OCI-LY1 (cell line): ENCODE measurements at regions not wholly inside any gene's neighbourhood (a gene's known extent, or its start where the extent isn't known, plus 50 kb on each side); places are given as distances from the start of the nearest gene placed in this dataset.

Experiments used
- H2AFZ ChIP-seq: fragments of 200-600 bp; sonication (generic), shearing (Covaris generic); 2 replicates; pipeline ENCODE4 v1.6.0; 2014; ENCODE audit warnings: antibody characterized with exemption, mild to moderate bottlenecking, low read length
- H3F3A ChIP-seq: fragments of 200-600 bp; sonication (generic), shearing (Covaris generic); 2 replicates; pipeline ENCODE4 v1.6.0; 2014; ENCODE audit warnings: mild to moderate bottlenecking, antibody characterized with exemption, low read length, moderate library complexity; ENCODE audit not compliant: insufficient read depth
- H3K27ac ChIP-seq: fragments of 200-600 bp; sonication (generic); 2 replicates; pipeline ENCODE4 v1.5.1; 2014; ENCODE audit warnings: low read length, mixed run types, mild to moderate bottlenecking, low read depth; ENCODE audit not compliant: poor library complexity, severe bottlenecking
- H3K27me3 ChIP-seq: fragments of 200-600 bp; sonication (generic); 2 replicates; pipeline ENCODE4 v1.6.0; 2014; ENCODE audit warnings: antibody characterized with exemption, mild to moderate bottlenecking, low read length, moderate library complexity; ENCODE audit not compliant: insufficient read depth
- H3K36me3 ChIP-seq: fragments of 200-600 bp; sonication (generic); 2 replicates; pipeline ENCODE4 v1.6.1; 2014; ENCODE audit warnings: mild to moderate bottlenecking, antibody characterized with exemption, low read length, moderate library complexity, mixed read lengths; ENCODE audit not compliant: insufficient read depth
- H3K4me1 ChIP-seq: fragments of 200-600 bp; sonication (generic); 2 replicates; pipeline ENCODE4 v1.5.1; 2014; ENCODE audit warnings: mild to moderate bottlenecking, low read length, moderate library complexity; ENCODE audit not compliant: insufficient read depth, severe bottlenecking
- H3K4me2 ChIP-seq: fragments of 200-600 bp; sonication (generic), shearing (Covaris generic); 2 replicates; pipeline ENCODE4 v1.6.1; 2014; ENCODE audit warnings: low read length
- H3K4me3 ChIP-seq: fragments of 200-600 bp; sonication (generic); 2 replicates; pipeline ENCODE4 v1.5.1; 2014; ENCODE audit warnings: low read length, low read depth, mild to moderate bottlenecking, mixed read lengths; ENCODE audit not compliant: poor library complexity, severe bottlenecking
- H3K79me2 ChIP-seq: fragments of 200-600 bp; shearing (Covaris generic); 2 replicates; pipeline ENCODE4 v1.6.1; 2016; ENCODE audit warnings: mixed run types, low read length, mixed read lengths; ENCODE audit not compliant: insufficient read depth
- H3K9ac ChIP-seq: fragments of 200-600 bp; sonication (generic), shearing (Covaris generic); 2 replicates; pipeline ENCODE4 v1.6.1; 2014; ENCODE audit warnings: mild to moderate bottlenecking, low read length, mixed read lengths
- H3K9me2 ChIP-seq: fragments of 200-600 bp; sonication (generic), shearing (Covaris generic); 2 replicates; pipeline ENCODE4 v1.6.1; 2014; ENCODE audit warnings: low read depth, mild to moderate bottlenecking, low read length, mixed read lengths
- H3K9me3 ChIP-seq: fragments of 200-600 bp; shearing (Covaris generic); 2 replicates; pipeline ENCODE4 v1.6.1; 2014; ENCODE audit warnings: low read length, mixed read lengths
- H4K20me1 ChIP-seq: fragments of 200-600 bp; sonication (generic), shearing (Covaris generic); 2 replicates; pipeline ENCODE4 v1.6.0; 2016; ENCODE audit warnings: mild to moderate bottlenecking, low read length; ENCODE audit not compliant: insufficient read depth
- EZH2 ChIP-seq: fragments of 200-600 bp; sonication (generic), shearing (Covaris generic); IDR thresholded peaks from 2 replicates; pipeline ENCODE4 v1.8.0; 2017; ENCODE audit warnings: borderline replicate concordance, mixed run types, mild to moderate bottlenecking, antibody characterized with exemption, low read length, moderate library complexity, mixed read lengths
- TF ChIP-seq, protein P1 (sequence below): fragments of 200-600 bp; sonication (generic), shearing (Covaris generic); IDR thresholded peaks from 2 replicates; pipeline ENCODE4 v1.5.1; 2017; ENCODE audit warnings: mild to moderate bottlenecking, antibody characterized with exemption, low read length, moderate library complexity, mixed read lengths

DNA sequence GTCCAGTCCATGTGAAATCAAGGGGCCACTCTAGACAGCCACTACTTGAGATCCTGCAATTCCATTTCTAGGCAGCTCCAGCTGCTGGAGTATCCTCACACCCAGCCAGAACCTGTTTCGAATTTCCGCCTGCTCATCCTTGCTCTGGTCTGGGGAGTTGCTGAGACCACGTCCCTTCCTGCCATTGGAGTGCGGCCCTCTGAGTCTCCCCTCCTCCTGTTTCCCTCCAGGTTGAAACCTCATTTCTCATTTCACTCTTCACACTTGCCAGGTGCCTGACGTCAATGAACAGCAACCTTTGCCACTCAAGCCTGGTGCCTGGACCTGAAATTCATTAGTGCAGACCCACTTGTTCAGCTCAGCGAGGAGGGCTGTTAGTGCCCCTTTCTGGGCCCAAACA, 307.5 kb upstream of the SHH start:
- Histone ChIP-seq H3K79me2 (no peaks in the 10 kb centered on the region), H3K9me3 (no peaks in the 10 kb centered on the region), H3K27me3 (peaks cover 7% of the 10 kb centered on the region; the same call in 1 of the 2 replicates), H3K36me3 (no peaks in the 10 kb centered on the region), H3K4me1 (no peaks in the 10 kb centered on the region), H3F3A (no peaks in the 10 kb centered on the region), H3K4me3 (no peak overlapping the region), H3K4me2 (no peak overlapping the region), H4K20me1 (no peaks in the 10 kb centered on the region), H3K9me2 (no peaks in the 10 kb centered on the region), H2AFZ (no peak overlapping the region), H3K9ac (no peak overlapping the region), H3K27ac (no peak overlapping the region)
- TF ChIP-seq EZH2, result no peak
- TF ChIP-seq, protein P1, sequence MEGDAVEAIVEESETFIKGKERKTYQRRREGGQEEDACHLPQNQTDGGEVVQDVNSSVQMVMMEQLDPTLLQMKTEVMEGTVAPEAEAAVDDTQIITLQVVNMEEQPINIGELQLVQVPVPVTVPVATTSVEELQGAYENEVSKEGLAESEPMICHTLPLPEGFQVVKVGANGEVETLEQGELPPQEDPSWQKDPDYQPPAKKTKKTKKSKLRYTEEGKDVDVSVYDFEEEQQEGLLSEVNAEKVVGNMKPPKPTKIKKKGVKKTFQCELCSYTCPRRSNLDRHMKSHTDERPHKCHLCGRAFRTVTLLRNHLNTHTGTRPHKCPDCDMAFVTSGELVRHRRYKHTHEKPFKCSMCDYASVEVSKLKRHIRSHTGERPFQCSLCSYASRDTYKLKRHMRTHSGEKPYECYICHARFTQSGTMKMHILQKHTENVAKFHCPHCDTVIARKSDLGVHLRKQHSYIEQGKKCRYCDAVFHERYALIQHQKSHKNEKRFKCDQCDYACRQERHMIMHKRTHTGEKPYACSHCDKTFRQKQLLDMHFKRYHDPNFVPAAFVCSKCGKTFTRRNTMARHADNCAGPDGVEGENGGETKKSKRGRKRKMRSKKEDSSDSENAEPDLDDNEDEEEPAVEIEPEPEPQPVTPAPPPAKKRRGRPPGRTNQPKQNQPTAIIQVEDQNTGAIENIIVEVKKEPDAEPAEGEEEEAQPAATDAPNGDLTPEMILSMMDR, result no peak

GRCh38 chr7:156118248-156118645, 306.0 kb upstream of the SHH start:
- no peaks in the 10 kb centered on the region for H4K20me1 ChIP-seq
- H2AFZ ChIP-seq, result no peak overlapping the region
- H3K27me3 ChIP-seq, result peaks cover 7% of the 10 kb centered on the region; the same call in 1 of the 2 replicates

GRCh38 chr7:156117542-156118247, 305.4 kb upstream of the SHH start:
- no peaks in the 10 kb centered on the region for H3K79me2 ChIP-seq
- TF ChIP-seq EZH2, result no peak
- TF ChIP-seq, protein P1, result no peak

More at GRCh38 chr7:156118248-156118645, 306.0 kb upstream of the SHH start:
- Histone ChIP-seq H3K27ac (no peak overlapping the region), H3F3A (no peaks in the 10 kb centered on the region), H3K4me1 (no peaks in the 10 kb centered on the region), H3K9ac (no peak overlapping the region), H3K9me2 (no peaks in the 10 kb centered on the region), H3K36me3 (no peaks in the 10 kb centered on the region), H3K79me2 (no peaks in the 10 kb centered on the region), H3K9me3 (no peaks in the 10 kb centered on the region), H3K4me3 (no peak overlapping the region), H3K4me2 (no peak overlapping the region)
- TF ChIP-seq, protein P1, result no peak
- TF ChIP-seq EZH2, result no peak

More at GRCh38 chr7:156117542-156118247, 305.4 kb upstream of the SHH start:
- H3K9me2 ChIP-seq, result no peaks in the 10 kb centered on the region
- no peaks in the 10 kb centered on the region for H3K9me3 ChIP-seq
- H3K4me1 ChIP-seq, result no peaks in the 10 kb centered on the region
- no peaks in the 10 kb centered on the region for H3K36me3 ChIP-seq
- H3K27me3 ChIP-seq, result peaks cover 7% of the 10 kb centered on the region; the same call in 1 of the 2 replicates
- H2AFZ ChIP-seq, result no peak overlapping the region
- H3K9ac ChIP-seq, result no peak overlapping the region
- no peak overlapping the region for H3K4me3 ChIP-seq
- H3F3A ChIP-seq, result no peaks in the 10 kb centered on the region
- no peak overlapping the region for H3K27ac ChIP-seq
- no peaks in the 10 kb centered on the region for H4K20me1 ChIP-seq
- H3K4me2 ChIP-seq, result no peak overlapping the region
